ENCODE measurements at regions not wholly inside any gene's neighbourhood (a gene's known extent, or its start where the extent isn't known, plus 50 kb on each side); places are given as distances from the start of the nearest gene placed in this dataset.

- no peaks in the 10 kb centered on the region for H3K4me1 ChIP-seq (ENCODE audit: control insufficient read depth, extremely low read depth, insufficient read depth, low read length)
- H3K9ac ChIP-seq (replicated peaks; ENCODE audit: extremely low read depth, insufficient read depth, low read length): no peak overlapping the region
- dilution Hi-C loops (cut with MboI; ENCODE audit: extremely low pct_ligation_motif_present, low sequenced_read_pairs): no loop called here
- no peaks in the 10 kb centered on the region for H3K36me3 ChIP-seq (ENCODE audit: control insufficient read depth in 2 of 2, extremely low read depth in 1 of 2, insufficient read depth in 2 of 2, low read length in 2 of 2)
- intact Hi-C loops (cut with micrococcal nuclease): loop anchor here (10.0 kb wide), 1 partner anchor 1419 kb away; no protein-coding TSS in a partner anchor
- TF ChIP-seq GATA2 (IDR thresholded peaks at IDR 0.05; ENCODE audit: insufficient read depth, insufficient read length, low read depth, low read length) (no peak), EZH2 (IDR thresholded peaks at IDR 0.05; ENCODE audit: borderline replicate concordance, low read depth, low read length, severe bottlenecking) (no peak), JUN (IDR thresholded peaks at IDR 0.05; ENCODE audit: borderline replicate concordance, insufficient read depth, insufficient read length, low read depth) (no peak), POLR2AphosphoS5 (IDR thresholded peaks at IDR 0.05; ENCODE audit: insufficient read depth, low read depth, low read length) (no peak), POLR2A (IDR thresholded peaks at IDR 0.05; ENCODE audit: low read depth, low read length) (no peak)
- TF ChIP-seq, protein P1, sequence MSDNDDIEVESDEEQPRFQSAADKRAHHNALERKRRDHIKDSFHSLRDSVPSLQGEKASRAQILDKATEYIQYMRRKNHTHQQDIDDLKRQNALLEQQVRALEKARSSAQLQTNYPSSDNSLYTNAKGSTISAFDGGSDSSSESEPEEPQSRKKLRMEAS (IDR thresholded peaks at IDR 0.05; ENCODE audit: insufficient read depth, insufficient read length): no peak
- no peak overlapping the region for H3K27ac ChIP-seq (ENCODE audit: insufficient read depth, low read depth, low read length)
- no peaks in the 10 kb centered on the region for H3K79me2 ChIP-seq (ENCODE audit: control insufficient read depth, insufficient read depth, low read length)
- BruUV-seq (replicated peaks): no TSS peak
- no peak for FAIRE-seq
- CTCF ChIA-PET: no interaction called here
- H3K9me3 ChIP-seq (replicated peaks; ENCODE audit: control insufficient read depth, insufficient read depth, low read length): no peaks in the 10 kb centered on the region
- no peak overlapping the region for H2AFZ ChIP-seq (ENCODE audit: low read depth, low read length)
- no peak overlapping the region for H3K4me2 ChIP-seq (ENCODE audit: insufficient read depth, low read length)
- H3K27me3 ChIP-seq (ENCODE audit: control insufficient read depth in 2 of 2, insufficient read depth in 2 of 2, low read length in 2 of 2): no peaks in the 10 kb centered on the region
- H4K20me1 ChIP-seq (replicated peaks; ENCODE audit: control insufficient read depth, extremely low read depth, insufficient read depth, low read length): no peaks in the 10 kb centered on the region
- H3K4me3 ChIP-seq (replicated peaks in 1 of 3; ENCODE audit: insufficient read depth in 1 of 3, low read depth in 1 of 3, low read length in 3 of 3): no peak overlapping the region
- DNase-seq (ENCODE audit: low read depth, low spot score): no peak
- H3K9me1 ChIP-seq (replicated peaks; ENCODE audit: control insufficient read depth, extremely low read depth, insufficient read depth, low read length): no peaks in the 10 kb centered on the region
- POLR2A ChIA-PET: no interaction called here
These were observed 257.2 kb upstream of the THBS1 start for GRCh38 chr15:39323706-39324105.

- TF ChIP-seq MYC (IDR thresholded peaks at IDR 0.05; ENCODE audit: low read depth, low read length): no peak
- TF ChIP-seq POLR2AphosphoS5 (IDR thresholded peaks at IDR 0.05; ENCODE audit: insufficient read depth, low read depth, low read length): no peak
- no peak for TF ChIP-seq FOS (IDR thresholded peaks at IDR 0.05; ENCODE audit: borderline replicate concordance, insufficient read depth, low read length)
- TF ChIP-seq, protein P1 (IDR thresholded peaks at IDR 0.05; ENCODE audit: insufficient read depth, insufficient read length): no peak
- TF ChIP-seq, protein P2, sequence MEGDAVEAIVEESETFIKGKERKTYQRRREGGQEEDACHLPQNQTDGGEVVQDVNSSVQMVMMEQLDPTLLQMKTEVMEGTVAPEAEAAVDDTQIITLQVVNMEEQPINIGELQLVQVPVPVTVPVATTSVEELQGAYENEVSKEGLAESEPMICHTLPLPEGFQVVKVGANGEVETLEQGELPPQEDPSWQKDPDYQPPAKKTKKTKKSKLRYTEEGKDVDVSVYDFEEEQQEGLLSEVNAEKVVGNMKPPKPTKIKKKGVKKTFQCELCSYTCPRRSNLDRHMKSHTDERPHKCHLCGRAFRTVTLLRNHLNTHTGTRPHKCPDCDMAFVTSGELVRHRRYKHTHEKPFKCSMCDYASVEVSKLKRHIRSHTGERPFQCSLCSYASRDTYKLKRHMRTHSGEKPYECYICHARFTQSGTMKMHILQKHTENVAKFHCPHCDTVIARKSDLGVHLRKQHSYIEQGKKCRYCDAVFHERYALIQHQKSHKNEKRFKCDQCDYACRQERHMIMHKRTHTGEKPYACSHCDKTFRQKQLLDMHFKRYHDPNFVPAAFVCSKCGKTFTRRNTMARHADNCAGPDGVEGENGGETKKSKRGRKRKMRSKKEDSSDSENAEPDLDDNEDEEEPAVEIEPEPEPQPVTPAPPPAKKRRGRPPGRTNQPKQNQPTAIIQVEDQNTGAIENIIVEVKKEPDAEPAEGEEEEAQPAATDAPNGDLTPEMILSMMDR (IDR thresholded peaks at IDR 0.05; ENCODE audit: extremely low read depth in 1 of 2, insufficient read depth in 1 of 2, low read depth in 1 of 2, low read length in 2 of 2): no peak
- no peak for TF ChIP-seq GATA2 (IDR thresholded peaks at IDR 0.05; ENCODE audit: insufficient read depth, insufficient read length, low read depth, low read length)
- TF ChIP-seq EZH2 (IDR thresholded peaks at IDR 0.05; ENCODE audit: borderline replicate concordance, low read depth, low read length, severe bottlenecking): no peak
- TF ChIP-seq POLR2A (IDR thresholded peaks at IDR 0.05; ENCODE audit: low read depth, low read length): no peak
- TF ChIP-seq JUN (IDR thresholded peaks at IDR 0.05; ENCODE audit: borderline replicate concordance, insufficient read depth, insufficient read length, low read depth): no peak
- no peak overlapping the region for H2AFZ ChIP-seq (ENCODE audit: low read depth, low read length)
- no peaks in the 10 kb centered on the region for H3K27me3 ChIP-seq (ENCODE audit: control insufficient read depth in 2 of 2, insufficient read depth in 2 of 2, low read length in 2 of 2)
- no peak for DNase-seq (ENCODE audit: low read depth, low spot score)
- FAIRE-seq: no peak
- H3K9me3 ChIP-seq (replicated peaks; ENCODE audit: control insufficient read depth, insufficient read depth, low read length): no peaks in the 10 kb centered on the region
- H3K4me2 ChIP-seq (ENCODE audit: insufficient read depth, low read length): no peak overlapping the region
- H3K9ac ChIP-seq (replicated peaks; ENCODE audit: extremely low read depth, insufficient read depth, low read length): no peak overlapping the region
- H3K27ac ChIP-seq (ENCODE audit: insufficient read depth, low read depth, low read length): no peak overlapping the region
- no peaks in the 10 kb centered on the region for H3K36me3 ChIP-seq (ENCODE audit: control insufficient read depth in 2 of 2, extremely low read depth in 1 of 2, insufficient read depth in 2 of 2, low read length in 2 of 2)
- H3K9me1 ChIP-seq (replicated peaks; ENCODE audit: control insufficient read depth, extremely low read depth, insufficient read depth, low read length): no peaks in the 10 kb centered on the region
- no peaks in the 10 kb centered on the region for H4K20me1 ChIP-seq (replicated peaks; ENCODE audit: control insufficient read depth, extremely low read depth, insufficient read depth, low read length)
- ChIA-PET POLR2A (interaction anchor here (1.1 kb wide), 1 partner anchor 254 kb away, joined by 3 read pairs; the partner anchor contains the start of gene THBS1), CTCF (interaction anchor here (0.8 to 2.0 kb wide), 5 partner anchors 8 to 23 kb away, joined by 3 to 9 read pairs (median 4); no protein-coding TSS in a partner anchor)
- intact Hi-C loops (cut with micrococcal nuclease): loop anchor here (10.0 kb wide), 1 partner anchor 1422 kb away; no protein-coding TSS in a partner anchor
- H3K4me3 ChIP-seq (replicated peaks in 1 of 3; ENCODE audit: insufficient read depth in 1 of 3, low read depth in 1 of 3, low read length in 3 of 3): no peak overlapping the region
- BruUV-seq (replicated peaks): no TSS peak
- dilution Hi-C loops (cut with MboI; ENCODE audit: extremely low pct_ligation_motif_present, low sequenced_read_pairs): no loop called here
- H3K4me1 ChIP-seq (ENCODE audit: control insufficient read depth, extremely low read depth, insufficient read depth, low read length): no peaks in the 10 kb centered on the region
- no peaks in the 10 kb centered on the region for H3K79me2 ChIP-seq (ENCODE audit: control insufficient read depth, insufficient read depth, low read length)
These were observed 254.4 kb upstream of the THBS1 start for GRCh38 chr15:39326306-39326975.

Data from endothelial cell of umbilical vein (primary cell).